A549 (cell line): ENCODE measurements at regions not wholly inside any gene's neighbourhood (a gene's known extent, or its start where the extent isn't known, plus 50 kb on each side); places are given as distances from the start of the nearest gene placed in this dataset.

Source experiments
- CHD2 ChIP-seq: fragments of 150-350 bp; IDR thresholded peaks from 2 replicates; pipeline ENCODE4 v1.6.1; 2014; ENCODE audit warnings: low read length; ENCODE audit not compliant: partially characterized antibody
- POLR2A ChIP-seq: IDR thresholded peaks from 2 replicates; pipeline ENCODE4 v1.6.1; 2012; ENCODE audit warnings: mild to moderate bottlenecking, low read length
- TF ChIP-seq, protein P1 (sequence below): fragments of >200 bp; sonication (Bioruptor Twin); formaldehyde crosslinking; IDR thresholded peaks from 3 replicates; pipeline ENCODE4 v1.5.1; 2016
- TF ChIP-seq, protein P2 (sequence below): fragments of >200 bp; sonication (Bioruptor Twin); formaldehyde crosslinking; IDR thresholded peaks from 2 replicates; pipeline ENCODE4 v1.6.1; 2016
- TF ChIP-seq, protein P3 (sequence below): fragments of 450-650 bp; IDR thresholded peaks from 2 replicates; pipeline ENCODE4 v1.6.1; 2014; ENCODE audit warnings: antibody characterized with exemption
- TF ChIP-seq, protein P4 (sequence below): fragments of 200-600 bp; sonication (generic); IDR thresholded peaks from 2 replicates; pipeline ENCODE4 v1.6.1; 2016; ENCODE audit warnings: antibody characterized with exemption, mild to moderate bottlenecking, moderate library complexity
- TF ChIP-seq, protein P5 (sequence below): fragments of 150-350 bp; IDR thresholded peaks from 2 replicates; pipeline ENCODE4 v1.6.1; 2014; ENCODE audit warnings: low read depth, mild to moderate bottlenecking, low read length

DNA sequence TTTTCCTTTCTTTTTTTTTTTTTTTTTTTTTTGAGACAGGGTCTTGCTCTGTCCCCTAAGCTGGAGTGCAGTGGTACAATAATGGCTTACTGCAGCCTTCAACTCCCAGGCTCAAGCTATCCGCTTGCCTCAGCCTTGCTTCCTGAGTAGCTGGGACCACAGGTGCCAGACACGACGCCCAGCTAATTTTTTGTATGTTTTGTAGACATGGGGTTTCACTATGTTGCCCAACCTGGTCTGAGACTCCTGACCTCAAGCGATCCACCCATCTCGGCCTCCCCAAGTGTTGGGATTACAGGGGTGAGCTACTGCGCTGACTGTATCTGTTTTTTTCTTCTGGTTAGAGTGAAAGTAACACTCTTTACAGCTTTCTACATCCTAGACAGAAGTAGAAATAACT lies 167.9 kb upstream of the FOXN2 start:
- no peak for TF ChIP-seq CHD2
- no peak for TF ChIP-seq POLR2A
- TF ChIP-seq, protein P1, sequence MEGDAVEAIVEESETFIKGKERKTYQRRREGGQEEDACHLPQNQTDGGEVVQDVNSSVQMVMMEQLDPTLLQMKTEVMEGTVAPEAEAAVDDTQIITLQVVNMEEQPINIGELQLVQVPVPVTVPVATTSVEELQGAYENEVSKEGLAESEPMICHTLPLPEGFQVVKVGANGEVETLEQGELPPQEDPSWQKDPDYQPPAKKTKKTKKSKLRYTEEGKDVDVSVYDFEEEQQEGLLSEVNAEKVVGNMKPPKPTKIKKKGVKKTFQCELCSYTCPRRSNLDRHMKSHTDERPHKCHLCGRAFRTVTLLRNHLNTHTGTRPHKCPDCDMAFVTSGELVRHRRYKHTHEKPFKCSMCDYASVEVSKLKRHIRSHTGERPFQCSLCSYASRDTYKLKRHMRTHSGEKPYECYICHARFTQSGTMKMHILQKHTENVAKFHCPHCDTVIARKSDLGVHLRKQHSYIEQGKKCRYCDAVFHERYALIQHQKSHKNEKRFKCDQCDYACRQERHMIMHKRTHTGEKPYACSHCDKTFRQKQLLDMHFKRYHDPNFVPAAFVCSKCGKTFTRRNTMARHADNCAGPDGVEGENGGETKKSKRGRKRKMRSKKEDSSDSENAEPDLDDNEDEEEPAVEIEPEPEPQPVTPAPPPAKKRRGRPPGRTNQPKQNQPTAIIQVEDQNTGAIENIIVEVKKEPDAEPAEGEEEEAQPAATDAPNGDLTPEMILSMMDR, result no peak
- TF ChIP-seq, protein P2, sequence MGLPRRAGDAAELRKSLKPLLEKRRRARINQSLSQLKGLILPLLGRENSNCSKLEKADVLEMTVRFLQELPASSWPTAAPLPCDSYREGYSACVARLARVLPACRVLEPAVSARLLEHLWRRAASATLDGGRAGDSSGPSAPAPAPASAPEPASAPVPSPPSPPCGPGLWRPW, result no peak
- TF ChIP-seq, protein P3, sequence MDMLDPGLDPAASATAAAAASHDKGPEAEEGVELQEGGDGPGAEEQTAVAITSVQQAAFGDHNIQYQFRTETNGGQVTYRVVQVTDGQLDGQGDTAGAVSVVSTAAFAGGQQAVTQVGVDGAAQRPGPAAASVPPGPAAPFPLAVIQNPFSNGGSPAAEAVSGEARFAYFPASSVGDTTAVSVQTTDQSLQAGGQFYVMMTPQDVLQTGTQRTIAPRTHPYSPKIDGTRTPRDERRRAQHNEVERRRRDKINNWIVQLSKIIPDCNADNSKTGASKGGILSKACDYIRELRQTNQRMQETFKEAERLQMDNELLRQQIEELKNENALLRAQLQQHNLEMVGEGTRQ, result no peak
- TF ChIP-seq, protein P4, sequence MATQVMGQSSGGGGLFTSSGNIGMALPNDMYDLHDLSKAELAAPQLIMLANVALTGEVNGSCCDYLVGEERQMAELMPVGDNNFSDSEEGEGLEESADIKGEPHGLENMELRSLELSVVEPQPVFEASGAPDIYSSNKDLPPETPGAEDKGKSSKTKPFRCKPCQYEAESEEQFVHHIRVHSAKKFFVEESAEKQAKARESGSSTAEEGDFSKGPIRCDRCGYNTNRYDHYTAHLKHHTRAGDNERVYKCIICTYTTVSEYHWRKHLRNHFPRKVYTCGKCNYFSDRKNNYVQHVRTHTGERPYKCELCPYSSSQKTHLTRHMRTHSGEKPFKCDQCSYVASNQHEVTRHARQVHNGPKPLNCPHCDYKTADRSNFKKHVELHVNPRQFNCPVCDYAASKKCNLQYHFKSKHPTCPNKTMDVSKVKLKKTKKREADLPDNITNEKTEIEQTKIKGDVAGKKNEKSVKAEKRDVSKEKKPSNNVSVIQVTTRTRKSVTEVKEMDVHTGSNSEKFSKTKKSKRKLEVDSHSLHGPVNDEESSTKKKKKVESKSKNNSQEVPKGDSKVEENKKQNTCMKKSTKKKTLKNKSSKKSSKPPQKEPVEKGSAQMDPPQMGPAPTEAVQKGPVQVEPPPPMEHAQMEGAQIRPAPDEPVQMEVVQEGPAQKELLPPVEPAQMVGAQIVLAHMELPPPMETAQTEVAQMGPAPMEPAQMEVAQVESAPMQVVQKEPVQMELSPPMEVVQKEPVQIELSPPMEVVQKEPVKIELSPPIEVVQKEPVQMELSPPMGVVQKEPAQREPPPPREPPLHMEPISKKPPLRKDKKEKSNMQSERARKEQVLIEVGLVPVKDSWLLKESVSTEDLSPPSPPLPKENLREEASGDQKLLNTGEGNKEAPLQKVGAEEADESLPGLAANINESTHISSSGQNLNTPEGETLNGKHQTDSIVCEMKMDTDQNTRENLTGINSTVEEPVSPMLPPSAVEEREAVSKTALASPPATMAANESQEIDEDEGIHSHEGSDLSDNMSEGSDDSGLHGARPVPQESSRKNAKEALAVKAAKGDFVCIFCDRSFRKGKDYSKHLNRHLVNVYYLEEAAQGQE, result no peak
- TF ChIP-seq, protein P5, sequence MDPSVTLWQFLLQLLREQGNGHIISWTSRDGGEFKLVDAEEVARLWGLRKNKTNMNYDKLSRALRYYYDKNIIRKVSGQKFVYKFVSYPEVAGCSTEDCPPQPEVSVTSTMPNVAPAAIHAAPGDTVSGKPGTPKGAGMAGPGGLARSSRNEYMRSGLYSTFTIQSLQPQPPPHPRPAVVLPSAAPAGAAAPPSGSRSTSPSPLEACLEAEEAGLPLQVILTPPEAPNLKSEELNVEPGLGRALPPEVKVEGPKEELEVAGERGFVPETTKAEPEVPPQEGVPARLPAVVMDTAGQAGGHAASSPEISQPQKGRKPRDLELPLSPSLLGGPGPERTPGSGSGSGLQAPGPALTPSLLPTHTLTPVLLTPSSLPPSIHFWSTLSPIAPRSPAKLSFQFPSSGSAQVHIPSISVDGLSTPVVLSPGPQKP, result no peak
